Pancreas (tissue), 10 donors: ENCODE measurements at regions not wholly inside any gene's neighbourhood (a gene's known extent, or its start where the extent isn't known, plus 50 kb on each side); places are given as distances from the start of the nearest gene placed in this dataset.
A peak's percentile ranks its signal among the peaks of the same experiment; 100 is the strongest.

Experiments used
- ATAC-seq, 4 donors: fragments of 200-7000 bp; cut with Tn5 transposase; one replicate each; pipeline versions ENCODE4 v1.8.0 to v1.9.1; 2020; ENCODE audit warnings: mild to moderate bottlenecking in 4 of 4, moderate library complexity in 4 of 4
- DNase-seq, 6 donors: peaks; one replicate each; pipeline ENCODE4 v3.0.0-alpha.2; 2020
- FAIRE-seq: peaks from 2 replicates; lab custom pipeline; 2012; peaks lifted over from hg19 to GRCh38; lab: Jason Lieb, UNC
- H3K27ac ChIP-seq, 4 donors: fragments of 200-600 bp; sonication (generic); 1 replicate in 3 of 4; 2 replicates in 1 of 4; pipeline versions ENCODE4 v1.5.0 to v1.8.0; 2020
- H3K27me3 ChIP-seq, 4 donors: fragments of 200-600 bp; one replicate each; pipeline ENCODE4 v1.8.0; 2021
- H3K36me3 ChIP-seq, 3 donors: fragments of 200-600 bp; sonication (generic) in 1 of 3; one replicate each; pipeline versions ENCODE4 v1.5.0 to v1.8.0; 2020 to 2021
- H3K4me1 ChIP-seq, 3 donors: fragments of 200-600 bp; one replicate each; pipeline ENCODE4 v1.8.0; 2021
- H3K4me3 ChIP-seq, 4 donors: fragments of 200-600 bp; sonication (generic) in 2 of 4; one replicate each; pipeline versions ENCODE4 v1.5.0 to v1.8.0; 2020 to 2021
- H3K9me3 ChIP-seq, 4 donors: fragments of 200-600 bp; one replicate each; pipeline ENCODE4 v1.8.0; 2021
- CTCF ChIP-seq, 4 donors: fragments of 200-600 bp; sonication (generic) in 3 of 4; IDR thresholded peaks; one replicate each; pipeline versions ENCODE4 v1.5.0 to v1.8.0; 2021; ENCODE audit warnings: antibody characterized with exemption in 4 of 4
- WGBS, 2 donors: extraction: QIAGEN DNeasy Blood & Tissue Kit; methylation state at CpG; one replicate each; pipeline ENCODE4 v1.1.7; 2013; 5-methylcytosine and 5-hydroxymethylcytosine counted together
- intact Hi-C, 3 donors: fragments of 100-400 bp; cut with DNase I; formaldehyde crosslinking; loops; one replicate each; pipeline versions ENCODE4 v1.11.1 to v1.14.2; 2022
- donor health status: healthy with polysubstance abuse.
- donor health status: DM: no; HTN: no; CAD: no; lungs with moderate emphysema.
- donor health status: DM: no; HTN: no; CAD: no.
- donor health status: control.
- donor health status: control.
- donor health status: Bipolar disorder and iron deficiency.
- donor health status: DM: yes; HTN: yes; CAD: no.
- donor health status: DM: no; HTN: no; CAD: no.
- donor health status: DM: no; HTN: no; CAD: no.
- donor health status: DM: yes; HTN: yes; CAD: no.

- Histone ChIP-seq H3K27ac (no peak overlapping the region), H3K27me3 (no peaks in the 10 kb centered on the region), H3K4me1 (no peaks in the 10 kb centered on the region), H3K9me3 (no peaks in the 10 kb centered on the region), H3K36me3 (no peaks in the 10 kb centered on the region), H3K4me3 (no peak overlapping the region)
- DNase-seq: no peak
- no peak for TF ChIP-seq CTCF (IDR thresholded peaks at IDR 0.05)
- ATAC-seq: no peak
- WGBS, 2 donors: 31 to 39% methylated on average over 1 of the region's 1 CpG
- intact Hi-C loops: no loop called here
- no peak for FAIRE-seq
Observed at GRCh38 chr16:25509456-25509855, 182.3 kb upstream of the HS3ST4 start.

GRCh38 chr16:25501530-25502255 lies 190.1 kb upstream of the HS3ST4 start:
- H3K27ac ChIP-seq: no peak overlapping the region
- no peak for FAIRE-seq
- H3K9me3 ChIP-seq: no peaks in the 10 kb centered on the region
- ATAC-seq: no peak
- H3K36me3 ChIP-seq: no peaks in the 10 kb centered on the region
- intact Hi-C loops: no loop called here
- 43 to 44% methylated on average over 3 of the region's 3 CpGs for WGBS, 2 donors
- TF ChIP-seq CTCF (IDR thresholded peaks at IDR 0.05): no peak
- H3K4me3 ChIP-seq: no peak overlapping the region
- no peak for DNase-seq
- H3K4me1 ChIP-seq: no peaks in the 10 kb centered on the region
- no peaks in the 10 kb centered on the region for H3K27me3 ChIP-seq

GRCh38 chr16:25494292-25494691 lies 197.5 kb upstream of the HS3ST4 start:
- Histone ChIP-seq H3K27ac (no peak overlapping the region), H3K4me3 (no peak overlapping the region), H3K27me3 (no peaks in the 10 kb centered on the region), H3K36me3 (no peaks in the 10 kb centered on the region), H3K4me1 (no peaks in the 10 kb centered on the region), H3K9me3 (no peaks in the 10 kb centered on the region)
- WGBS, 2 donors: 61 to 64% methylated on average over 2 of the region's 2 CpGs
- intact Hi-C loops: no loop called here
- no peak for TF ChIP-seq CTCF (IDR thresholded peaks at IDR 0.05)
- ATAC-seq (no peak), FAIRE-seq (no peak), DNase-seq (no peak)

- DNase-seq (no peak), FAIRE-seq (no peak), ATAC-seq (no peak)
- intact Hi-C loops: no loop called here
- 49 to 54% methylated on average over 5 of the region's 5 CpGs for WGBS, 2 donors
- no peak for TF ChIP-seq CTCF (IDR thresholded peaks at IDR 0.05)
- H3K9me3 ChIP-seq: no peaks in the 10 kb centered on the region
- no peaks in the 10 kb centered on the region for H3K36me3 ChIP-seq
- H3K27me3 ChIP-seq: no peaks in the 10 kb centered on the region
- H3K4me3 ChIP-seq: no peak overlapping the region
- H3K4me1 ChIP-seq: no peaks in the 10 kb centered on the region
- H3K27ac ChIP-seq: no peak overlapping the region
Observed at GRCh38 chr16:25493136-25493811, 198.5 kb upstream of the HS3ST4 start.

GRCh38 chr16:25488435-25488834 lies 203.3 kb upstream of the HS3ST4 start:
- Histone ChIP-seq H3K36me3 (no peaks in the 10 kb centered on the region), H3K4me3 (no peak overlapping the region), H3K9me3 (peaks cover 0 to 4% (median 0%) of the 10 kb centered on the region in 4 donors), H3K27me3 (no peaks in the 10 kb centered on the region), H3K4me1 (no peaks in the 10 kb centered on the region), H3K27ac (no peak overlapping the region)
- WGBS, 2 donors: 84 to 90% methylated on average over 4 of the region's 4 CpGs
- intact Hi-C loops: no loop called here
- no peak for ATAC-seq
- no peak for TF ChIP-seq CTCF (IDR thresholded peaks at IDR 0.05)
- DNase-seq: peak in 1 of 6 donors; percentile 36
- no peak for FAIRE-seq
